HL-60 (cell line): ENCODE measurements at regions not wholly inside any gene's neighbourhood (a gene's known extent, or its start where the extent isn't known, plus 50 kb on each side); places are given as distances from the start of the nearest gene placed in this dataset.

Experiments
- DNase-seq, 2 experiments: peaks; one replicate each; pipeline ENCODE4 v3.0.0-alpha.2; 2010 to 2020; ENCODE audit warnings: low read depth in 1 of 2, low spot score in 1 of 2
- H3K27ac ChIP-seq: fragments of 250-450 bp; sonication (Bioruptor Pico); replicated peaks from 2 replicates; pipeline ENCODE4 v1.5.1; 2020; ENCODE audit warnings: mild to moderate bottlenecking, moderate library complexity
- H3K27me3 ChIP-seq: fragments of 250-450 bp; sonication (Bioruptor Pico); 2 replicates; pipeline ENCODE4 v1.5.1; 2021; ENCODE audit warnings: mild to moderate bottlenecking, moderate library complexity; ENCODE audit not compliant: insufficient read depth, poor library complexity, severe bottlenecking
- H3K4me3 ChIP-seq: replicated peaks from 2 replicates; pipeline ENCODE4 v1.5.1; 2011; ENCODE audit warnings: mild to moderate bottlenecking, control low read depth, low read length; ENCODE audit not compliant: insufficient read depth
- GABPA ChIP-seq: IDR thresholded peaks from 2 replicates; pipeline ENCODE4 v1.6.1; 2012; ENCODE audit warnings: low read depth
- POLR2AphosphoS5 ChIP-seq: IDR thresholded peaks from 2 replicates; pipeline ENCODE4 v1.6.1; 2012; ENCODE audit warnings: low read depth
- SPI1 ChIP-seq: IDR thresholded peaks from 2 replicates; pipeline ENCODE4 v1.6.1; 2012; ENCODE audit warnings: low read depth, mild to moderate bottlenecking, borderline replicate concordance
- TF ChIP-seq, protein P1 (sequence below): IDR thresholded peaks from one replicate; pipeline ENCODE4 v1.5.1; 2011; ENCODE audit warnings: low read length, control low read depth, inconsistent platforms; ENCODE audit not compliant: insufficient read depth
- TF ChIP-seq, protein P2 (sequence below): IDR thresholded peaks from 2 replicates; pipeline ENCODE4 v1.6.1; 2012; ENCODE audit warnings: low read depth; ENCODE audit not compliant: insufficient replicate concordance

DNA sequence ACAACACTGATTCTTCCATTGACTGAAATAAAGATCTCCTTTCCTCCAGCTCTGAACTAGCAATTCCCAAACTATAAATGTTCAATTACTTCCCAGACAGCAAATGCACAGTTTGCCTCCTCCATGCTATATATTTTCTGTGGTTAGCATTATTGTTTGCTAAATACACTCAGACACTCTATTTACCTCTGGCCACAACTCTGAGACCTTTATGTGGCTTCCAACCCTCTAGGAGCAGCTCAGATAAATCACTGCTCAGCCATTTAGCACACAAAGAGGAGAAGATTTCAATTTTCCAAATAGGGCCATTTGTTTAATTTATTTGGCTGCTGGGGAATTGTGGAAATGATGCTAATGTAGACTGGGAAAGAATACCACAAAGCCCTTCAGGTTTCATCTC lies 202.0 kb downstream of the SPTSSA start:
- H3K4me3 ChIP-seq: no peak overlapping the region
- no peak for TF ChIP-seq POLR2AphosphoS5
- TF ChIP-seq, protein P1, sequence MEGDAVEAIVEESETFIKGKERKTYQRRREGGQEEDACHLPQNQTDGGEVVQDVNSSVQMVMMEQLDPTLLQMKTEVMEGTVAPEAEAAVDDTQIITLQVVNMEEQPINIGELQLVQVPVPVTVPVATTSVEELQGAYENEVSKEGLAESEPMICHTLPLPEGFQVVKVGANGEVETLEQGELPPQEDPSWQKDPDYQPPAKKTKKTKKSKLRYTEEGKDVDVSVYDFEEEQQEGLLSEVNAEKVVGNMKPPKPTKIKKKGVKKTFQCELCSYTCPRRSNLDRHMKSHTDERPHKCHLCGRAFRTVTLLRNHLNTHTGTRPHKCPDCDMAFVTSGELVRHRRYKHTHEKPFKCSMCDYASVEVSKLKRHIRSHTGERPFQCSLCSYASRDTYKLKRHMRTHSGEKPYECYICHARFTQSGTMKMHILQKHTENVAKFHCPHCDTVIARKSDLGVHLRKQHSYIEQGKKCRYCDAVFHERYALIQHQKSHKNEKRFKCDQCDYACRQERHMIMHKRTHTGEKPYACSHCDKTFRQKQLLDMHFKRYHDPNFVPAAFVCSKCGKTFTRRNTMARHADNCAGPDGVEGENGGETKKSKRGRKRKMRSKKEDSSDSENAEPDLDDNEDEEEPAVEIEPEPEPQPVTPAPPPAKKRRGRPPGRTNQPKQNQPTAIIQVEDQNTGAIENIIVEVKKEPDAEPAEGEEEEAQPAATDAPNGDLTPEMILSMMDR: no peak
- no peak for TF ChIP-seq SPI1
- TF ChIP-seq, protein P2, sequence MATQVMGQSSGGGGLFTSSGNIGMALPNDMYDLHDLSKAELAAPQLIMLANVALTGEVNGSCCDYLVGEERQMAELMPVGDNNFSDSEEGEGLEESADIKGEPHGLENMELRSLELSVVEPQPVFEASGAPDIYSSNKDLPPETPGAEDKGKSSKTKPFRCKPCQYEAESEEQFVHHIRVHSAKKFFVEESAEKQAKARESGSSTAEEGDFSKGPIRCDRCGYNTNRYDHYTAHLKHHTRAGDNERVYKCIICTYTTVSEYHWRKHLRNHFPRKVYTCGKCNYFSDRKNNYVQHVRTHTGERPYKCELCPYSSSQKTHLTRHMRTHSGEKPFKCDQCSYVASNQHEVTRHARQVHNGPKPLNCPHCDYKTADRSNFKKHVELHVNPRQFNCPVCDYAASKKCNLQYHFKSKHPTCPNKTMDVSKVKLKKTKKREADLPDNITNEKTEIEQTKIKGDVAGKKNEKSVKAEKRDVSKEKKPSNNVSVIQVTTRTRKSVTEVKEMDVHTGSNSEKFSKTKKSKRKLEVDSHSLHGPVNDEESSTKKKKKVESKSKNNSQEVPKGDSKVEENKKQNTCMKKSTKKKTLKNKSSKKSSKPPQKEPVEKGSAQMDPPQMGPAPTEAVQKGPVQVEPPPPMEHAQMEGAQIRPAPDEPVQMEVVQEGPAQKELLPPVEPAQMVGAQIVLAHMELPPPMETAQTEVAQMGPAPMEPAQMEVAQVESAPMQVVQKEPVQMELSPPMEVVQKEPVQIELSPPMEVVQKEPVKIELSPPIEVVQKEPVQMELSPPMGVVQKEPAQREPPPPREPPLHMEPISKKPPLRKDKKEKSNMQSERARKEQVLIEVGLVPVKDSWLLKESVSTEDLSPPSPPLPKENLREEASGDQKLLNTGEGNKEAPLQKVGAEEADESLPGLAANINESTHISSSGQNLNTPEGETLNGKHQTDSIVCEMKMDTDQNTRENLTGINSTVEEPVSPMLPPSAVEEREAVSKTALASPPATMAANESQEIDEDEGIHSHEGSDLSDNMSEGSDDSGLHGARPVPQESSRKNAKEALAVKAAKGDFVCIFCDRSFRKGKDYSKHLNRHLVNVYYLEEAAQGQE: no peak

DNA sequence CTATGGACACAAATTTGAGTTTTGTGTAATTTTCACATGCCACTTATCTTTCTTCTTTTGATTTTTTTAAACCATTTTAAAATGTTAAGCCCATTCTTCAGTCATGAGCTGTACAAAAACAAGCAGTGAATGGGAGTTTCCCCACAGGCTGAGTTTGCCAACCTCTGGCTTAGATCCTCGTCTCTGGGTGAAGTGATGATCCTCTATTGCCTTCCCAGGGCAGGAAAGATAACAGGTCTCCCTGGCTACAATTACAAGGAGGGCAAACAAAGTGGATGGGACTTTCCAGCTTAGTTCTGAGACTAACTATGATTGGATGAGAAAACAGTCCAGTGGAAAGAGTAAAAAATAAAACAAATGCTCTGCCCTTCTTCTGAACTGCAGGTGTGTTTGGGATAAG lies 203.7 kb downstream of the SPTSSA start:
- Histone ChIP-seq H3K4me3 (no peak overlapping the region), H3K27ac (no peak overlapping the region), H3K27me3 (peaks cover 2% of the 10 kb centered on the region)
- DNase-seq: no peak
- TF ChIP-seq POLR2AphosphoS5 (no peak), SPI1 (no peak), GABPA (no peak)
- TF ChIP-seq, protein P2: no peak
- TF ChIP-seq, protein P1: no peak

More for the DNA sequence above, 202.0 kb downstream of the SPTSSA start:
- Histone ChIP-seq H3K27ac (no peak overlapping the region), H3K27me3 (peaks cover 2% of the 10 kb centered on the region)
- DNase-seq: no peak

DNA sequence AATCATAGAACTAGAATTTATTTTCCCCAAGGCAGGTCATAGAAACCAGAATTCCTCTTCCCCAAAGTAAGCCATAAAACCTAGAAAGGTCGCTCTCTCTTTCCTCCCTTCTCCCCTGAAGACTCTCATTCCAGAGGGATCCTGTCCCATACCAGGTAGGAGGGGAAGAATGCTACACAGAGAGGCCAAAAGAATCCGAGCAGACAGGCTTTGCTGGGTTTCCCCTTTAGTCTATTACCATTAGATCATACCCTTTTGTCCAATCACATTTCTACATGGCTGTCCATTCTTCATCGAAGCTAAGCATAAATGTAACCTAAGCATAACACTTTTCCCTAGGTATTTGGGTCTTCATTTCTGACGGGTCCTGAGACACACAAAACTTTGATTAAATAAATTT lies 204.5 kb downstream of the SPTSSA start:
- no peak overlapping the region for H3K4me3 ChIP-seq
- DNase-seq: no peak
- TF ChIP-seq, protein P1: no peak
- TF ChIP-seq SPI1 (no peak), POLR2AphosphoS5 (no peak), GABPA (no peak)
- TF ChIP-seq, protein P2: no peak
- no peak overlapping the region for H3K27ac ChIP-seq
- peaks cover 2% of the 10 kb centered on the region for H3K27me3 ChIP-seq
